HG03354 (cell line): ENCODE measurements at regions not wholly inside any gene's neighbourhood (a gene's known extent, or its start where the extent isn't known, plus 50 kb on each side); places are given as distances from the start of the nearest gene placed in this dataset.
A peak's percentile ranks its signal among the peaks of the same experiment; 100 is the strongest.

ENCODE experiments used
- ATAC-seq: cut with Tn5 transposase; IDR thresholded peaks from one replicate; pipeline ENCODE4 v1.9.1; 2021; ENCODE audit warnings: mild to moderate bottlenecking; ENCODE audit not compliant: unreplicated experiment, poor library complexity, severe bottlenecking

- ATAC-seq, result no peak
Observed at GRCh38 chr6:26250698-26251044, 114.3 kb upstream of the BTN3A2 start.

- peak; percentile 52 for ATAC-seq
Observed at GRCh38 chr6:26251354-26252076, 113.5 kb upstream of the BTN3A2 start.

GRCh38 chr6:26252077-26252472 lies 112.9 kb upstream of the BTN3A2 start:
- ATAC-seq, result no peak

GRCh38 chr6:26254724-26255123 lies 110.3 kb upstream of the BTN3A2 start:
- ATAC-seq, result no peak

- ATAC-seq, result no peak
Observed at GRCh38 chr6:26257272-26257671, 107.7 kb upstream of the BTN3A2 start.

GRCh38 chr6:26258212-26258977 lies 106.6 kb upstream of the BTN3A2 start:
- ATAC-seq, result no peak

GRCh38 chr6:26260110-26260637 lies 104.8 kb upstream of the BTN3A2 start:
- ATAC-seq, result no peak

- no peak for ATAC-seq
Observed at GRCh38 chr6:26260725-26261490, 104.1 kb upstream of the BTN3A2 start.

- no peak for ATAC-seq
Observed at GRCh38 chr6:26264547-26264946, 100.5 kb upstream of the BTN3A2 start.

- ATAC-seq, result no peak
Observed at GRCh38 chr6:26267083-26267589, 97.9 kb upstream of the BTN3A2 start.

GRCh38 chr6:26268659-26269402 lies 96.2 kb upstream of the BTN3A2 start:
- ATAC-seq, result no peak

GRCh38 chr6:26269531-26270485 lies 95.2 kb upstream of the BTN3A2 start:
- no peak for ATAC-seq

GRCh38 chr6:26270486-26270861 lies 94.5 kb upstream of the BTN3A2 start:
- ATAC-seq, result no peak

- ATAC-seq, result peak; percentile 37
Observed at GRCh38 chr6:26270903-26271667, 93.9 kb upstream of the BTN3A2 start.

GRCh38 chr6:26271668-26272024 lies 93.4 kb upstream of the BTN3A2 start:
- no peak for ATAC-seq

GRCh38 chr6:26272171-26272637 lies 92.8 kb upstream of the BTN3A2 start:
- peak; percentile 28 for ATAC-seq

- ATAC-seq, result no peak
Observed at GRCh38 chr6:26273673-26274588, 91.1 kb upstream of the BTN3A2 start.
